H1 (cell line): ENCODE measurements at regions not wholly inside any gene's neighbourhood (a gene's known extent, or its start where the extent isn't known, plus 50 kb on each side); places are given as distances from the start of the nearest gene placed in this dataset.

ENCODE experiments used
- EP300 ChIP-seq, 2 experiments: IDR thresholded peaks; 1 replicate in 1 of 2; 2 replicates in 1 of 2; pipeline ENCODE4 v1.6.1; 2011 to 2012; ENCODE audit warnings: low read depth in 2 of 2, low read length in 2 of 2, mild to moderate bottlenecking in 2 of 2, borderline replicate concordance in 1 of 2, inconsistent platforms in 1 of 2, moderate library complexity in 1 of 2
- EZH2 ChIP-seq: fragments of 200-600 bp; sonication (generic); IDR thresholded peaks from 2 replicates; pipeline ENCODE4 v1.7.1; 2012; ENCODE audit warnings: low read depth, mild to moderate bottlenecking, moderate library complexity, low read length, inconsistent platforms; ENCODE audit not compliant: severe bottlenecking
- KDM1A ChIP-seq: fragments of 200-600, 300-600 bp; sonication (generic); IDR thresholded peaks from 2 replicates; pipeline ENCODE4 v1.7.1; 2016; ENCODE audit warnings: mild to moderate bottlenecking, low read length, borderline replicate concordance
- POLR2A ChIP-seq, 2 experiments: IDR thresholded peaks; 1 replicate in 1 of 2; 2 replicates in 1 of 2; pipeline ENCODE4 v1.6.1; 2011; ENCODE audit warnings: low read depth in 2 of 2, low read length in 2 of 2, mild to moderate bottlenecking in 2 of 2; ENCODE audit errors: control extremely low read depth in 1 of 2
- TAF1 ChIP-seq: IDR thresholded peaks from 2 replicates; pipeline ENCODE4 v1.6.1; 2011; ENCODE audit warnings: mild to moderate bottlenecking, low read depth, low read length
- TF ChIP-seq, protein P1 (sequence below): IDR thresholded peaks from 2 replicates; pipeline ENCODE4 v1.6.1; 2012; ENCODE audit warnings: inconsistent platforms
- TF ChIP-seq, protein P2 (sequence below), 3 experiments: IDR thresholded peaks; 1 replicate in 2 of 3; 2 replicates in 1 of 3; pipeline versions ENCODE4 v1.5.1 to v1.6.1; 2011; ENCODE audit warnings: low read length in 3 of 3, mild to moderate bottlenecking in 3 of 3, inconsistent platforms in 2 of 3, low read depth in 1 of 3, moderate library complexity in 1 of 3; ENCODE audit not compliant: insufficient read depth in 1 of 3; ENCODE audit errors: control extremely low read depth in 1 of 3

DNA sequence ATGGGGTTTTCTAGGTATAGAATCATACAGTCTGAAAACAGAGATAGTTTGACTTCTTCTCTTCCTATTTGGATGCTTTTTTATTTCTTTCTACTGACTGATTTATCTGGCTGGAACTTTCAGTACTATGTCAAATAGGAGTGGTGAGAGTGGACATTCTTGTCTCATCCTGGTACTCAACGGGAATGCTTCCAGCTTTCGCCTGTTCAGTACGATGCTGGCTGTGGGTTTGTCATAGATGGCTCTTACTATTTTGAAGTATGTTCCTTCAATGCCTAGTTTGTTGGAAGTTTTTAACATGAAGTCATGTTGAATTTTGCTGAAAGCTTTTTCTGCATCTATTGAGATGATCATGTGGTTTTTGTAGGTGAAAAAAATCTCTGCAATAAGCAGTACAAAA is 730.4 kb downstream of the PLCL1 start:
- TF ChIP-seq TAF1: no peak
- TF ChIP-seq, protein P1, sequence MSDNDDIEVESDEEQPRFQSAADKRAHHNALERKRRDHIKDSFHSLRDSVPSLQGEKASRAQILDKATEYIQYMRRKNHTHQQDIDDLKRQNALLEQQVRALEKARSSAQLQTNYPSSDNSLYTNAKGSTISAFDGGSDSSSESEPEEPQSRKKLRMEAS: no peak
- TF ChIP-seq KDM1A: no peak
- TF ChIP-seq EZH2: no peak
- TF ChIP-seq, protein P2, sequence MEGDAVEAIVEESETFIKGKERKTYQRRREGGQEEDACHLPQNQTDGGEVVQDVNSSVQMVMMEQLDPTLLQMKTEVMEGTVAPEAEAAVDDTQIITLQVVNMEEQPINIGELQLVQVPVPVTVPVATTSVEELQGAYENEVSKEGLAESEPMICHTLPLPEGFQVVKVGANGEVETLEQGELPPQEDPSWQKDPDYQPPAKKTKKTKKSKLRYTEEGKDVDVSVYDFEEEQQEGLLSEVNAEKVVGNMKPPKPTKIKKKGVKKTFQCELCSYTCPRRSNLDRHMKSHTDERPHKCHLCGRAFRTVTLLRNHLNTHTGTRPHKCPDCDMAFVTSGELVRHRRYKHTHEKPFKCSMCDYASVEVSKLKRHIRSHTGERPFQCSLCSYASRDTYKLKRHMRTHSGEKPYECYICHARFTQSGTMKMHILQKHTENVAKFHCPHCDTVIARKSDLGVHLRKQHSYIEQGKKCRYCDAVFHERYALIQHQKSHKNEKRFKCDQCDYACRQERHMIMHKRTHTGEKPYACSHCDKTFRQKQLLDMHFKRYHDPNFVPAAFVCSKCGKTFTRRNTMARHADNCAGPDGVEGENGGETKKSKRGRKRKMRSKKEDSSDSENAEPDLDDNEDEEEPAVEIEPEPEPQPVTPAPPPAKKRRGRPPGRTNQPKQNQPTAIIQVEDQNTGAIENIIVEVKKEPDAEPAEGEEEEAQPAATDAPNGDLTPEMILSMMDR (IDR thresholded peaks at IDR 0.05; ENCODE audit: control extremely low read depth in 1 of 3, insufficient read depth in 1 of 3, low read depth in 1 of 3, low read length in 3 of 3): no peak
- TF ChIP-seq EP300 (IDR thresholded peaks at IDR 0.05; ENCODE audit: borderline replicate concordance in 1 of 2, low read depth in 2 of 2, low read length in 2 of 2): no peak
- TF ChIP-seq POLR2A (IDR thresholded peaks at IDR 0.05; ENCODE audit: control extremely low read depth in 1 of 2, low read depth in 2 of 2, low read length in 2 of 2): no peak
